ENCODE measurements at regions not wholly inside any gene's neighbourhood (a gene's known extent, or its start where the extent isn't known, plus 50 kb on each side); places are given as distances from the start of the nearest gene placed in this dataset.

DNA sequence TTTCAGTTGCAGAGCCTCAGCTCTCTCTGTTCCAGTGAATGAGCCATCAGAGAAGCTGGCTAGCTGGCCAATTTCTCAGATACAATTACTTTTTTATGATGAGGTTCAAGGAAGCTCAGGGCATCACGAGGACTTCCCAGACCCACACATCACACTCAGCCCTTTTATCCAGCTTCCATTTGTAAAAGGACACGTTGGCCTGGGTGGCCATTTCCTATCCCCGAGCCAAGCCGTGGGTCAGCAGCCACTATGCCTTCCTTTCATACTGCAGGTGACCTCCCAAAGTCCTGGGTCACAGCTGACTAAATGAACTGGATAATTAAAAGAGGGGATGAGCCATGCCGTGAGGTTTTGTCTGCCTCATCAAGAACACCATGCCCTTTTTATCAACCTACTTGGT lies 236.9 kb upstream of the PPARGC1A start:
- no peak for TF ChIP-seq OSR1 (CRISPR knock-in tag; IDR thresholded peaks at IDR 0.05)
- no peak for TF ChIP-seq SNAI2 (CRISPR knock-in tag; IDR thresholded peaks at IDR 0.05)
- no peak for TF ChIP-seq GLIS3 (CRISPR knock-in tag; IDR thresholded peaks at IDR 0.05)
- no peak for TF ChIP-seq ARNTL (CRISPR knock-in tag; IDR thresholded peaks at IDR 0.05; ENCODE audit: borderline replicate concordance, low read depth)
- TF ChIP-seq CSDC2 (CRISPR knock-in tag; IDR thresholded peaks at IDR 0.05): no peak
- no peak for TF ChIP-seq ZFP30 (CRISPR knock-in tag; IDR thresholded peaks at IDR 0.05)
- TF ChIP-seq, protein P1, sequence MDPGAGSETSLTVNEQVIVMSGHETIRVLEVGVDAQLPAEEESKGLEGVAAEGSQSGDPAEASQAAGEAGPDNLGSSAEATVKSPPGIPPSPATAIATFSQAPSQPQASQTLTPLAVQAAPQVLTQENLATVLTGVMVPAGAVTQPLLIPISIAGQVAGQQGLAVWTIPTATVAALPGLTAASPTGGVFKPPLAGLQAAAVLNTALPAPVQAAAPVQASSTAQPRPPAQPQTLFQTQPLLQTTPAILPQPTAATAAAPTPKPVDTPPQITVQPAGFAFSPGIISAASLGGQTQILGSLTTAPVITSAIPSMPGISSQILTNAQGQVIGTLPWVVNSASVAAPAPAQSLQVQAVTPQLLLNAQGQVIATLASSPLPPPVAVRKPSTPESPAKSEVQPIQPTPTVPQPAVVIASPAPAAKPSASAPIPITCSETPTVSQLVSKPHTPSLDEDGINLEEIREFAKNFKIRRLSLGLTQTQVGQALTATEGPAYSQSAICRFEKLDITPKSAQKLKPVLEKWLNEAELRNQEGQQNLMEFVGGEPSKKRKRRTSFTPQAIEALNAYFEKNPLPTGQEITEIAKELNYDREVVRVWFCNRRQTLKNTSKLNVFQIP (CRISPR knock-in tag; IDR thresholded peaks at IDR 0.05; ENCODE audit: borderline replicate concordance, low read depth): no peak
- no peak for TF ChIP-seq ZNF565 (CRISPR knock-in tag; conservative IDR thresholded peaks at IDR 0.05; ENCODE audit: low read depth)
- TF ChIP-seq, protein P2, sequence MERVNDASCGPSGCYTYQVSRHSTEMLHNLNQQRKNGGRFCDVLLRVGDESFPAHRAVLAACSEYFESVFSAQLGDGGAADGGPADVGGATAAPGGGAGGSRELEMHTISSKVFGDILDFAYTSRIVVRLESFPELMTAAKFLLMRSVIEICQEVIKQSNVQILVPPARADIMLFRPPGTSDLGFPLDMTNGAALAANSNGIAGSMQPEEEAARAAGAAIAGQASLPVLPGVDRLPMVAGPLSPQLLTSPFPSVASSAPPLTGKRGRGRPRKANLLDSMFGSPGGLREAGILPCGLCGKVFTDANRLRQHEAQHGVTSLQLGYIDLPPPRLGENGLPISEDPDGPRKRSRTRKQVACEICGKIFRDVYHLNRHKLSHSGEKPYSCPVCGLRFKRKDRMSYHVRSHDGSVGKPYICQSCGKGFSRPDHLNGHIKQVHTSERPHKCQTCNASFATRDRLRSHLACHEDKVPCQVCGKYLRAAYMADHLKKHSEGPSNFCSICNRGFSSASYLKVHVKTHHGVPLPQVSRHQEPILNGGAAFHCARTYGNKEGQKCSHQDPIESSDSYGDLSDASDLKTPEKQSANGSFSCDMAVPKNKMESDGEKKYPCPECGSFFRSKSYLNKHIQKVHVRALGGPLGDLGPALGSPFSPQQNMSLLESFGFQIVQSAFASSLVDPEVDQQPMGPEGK (CRISPR knock-in tag; IDR thresholded peaks at IDR 0.05; ENCODE audit: borderline replicate concordance): no peak
- TF ChIP-seq ZFP3 (CRISPR knock-in tag; IDR thresholded peaks at IDR 0.05): no peak
- TF ChIP-seq RARB (CRISPR knock-in tag; IDR thresholded peaks at IDR 0.05): no peak
- TF ChIP-seq, protein P3, sequence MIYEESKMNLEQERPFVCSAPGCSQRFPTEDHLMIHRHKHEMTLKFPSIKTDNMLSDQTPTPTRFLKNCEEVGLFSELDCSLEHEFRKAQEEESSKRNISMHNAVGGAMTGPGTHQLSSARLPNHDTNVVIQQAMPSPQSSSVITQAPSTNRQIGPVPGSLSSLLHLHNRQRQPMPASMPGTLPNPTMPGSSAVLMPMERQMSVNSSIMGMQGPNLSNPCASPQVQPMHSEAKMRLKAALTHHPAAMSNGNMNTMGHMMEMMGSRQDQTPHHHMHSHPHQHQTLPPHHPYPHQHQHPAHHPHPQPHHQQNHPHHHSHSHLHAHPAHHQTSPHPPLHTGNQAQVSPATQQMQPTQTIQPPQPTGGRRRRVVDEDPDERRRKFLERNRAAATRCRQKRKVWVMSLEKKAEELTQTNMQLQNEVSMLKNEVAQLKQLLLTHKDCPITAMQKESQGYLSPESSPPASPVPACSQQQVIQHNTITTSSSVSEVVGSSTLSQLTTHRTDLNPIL (CRISPR knock-in tag; IDR thresholded peaks at IDR 0.05; ENCODE audit: low read depth): no peak
